ELR (cell line): ENCODE measurements at regions not wholly inside any gene's neighbourhood (a gene's known extent, or its start where the extent isn't known, plus 50 kb on each side); places are given as distances from the start of the nearest gene placed in this dataset.

Experiments used
- DNase-seq: peaks from one replicate; pipeline ENCODE4 v3.0.0-alpha.2; 2015; ENCODE audit warnings: low read depth

DNA sequence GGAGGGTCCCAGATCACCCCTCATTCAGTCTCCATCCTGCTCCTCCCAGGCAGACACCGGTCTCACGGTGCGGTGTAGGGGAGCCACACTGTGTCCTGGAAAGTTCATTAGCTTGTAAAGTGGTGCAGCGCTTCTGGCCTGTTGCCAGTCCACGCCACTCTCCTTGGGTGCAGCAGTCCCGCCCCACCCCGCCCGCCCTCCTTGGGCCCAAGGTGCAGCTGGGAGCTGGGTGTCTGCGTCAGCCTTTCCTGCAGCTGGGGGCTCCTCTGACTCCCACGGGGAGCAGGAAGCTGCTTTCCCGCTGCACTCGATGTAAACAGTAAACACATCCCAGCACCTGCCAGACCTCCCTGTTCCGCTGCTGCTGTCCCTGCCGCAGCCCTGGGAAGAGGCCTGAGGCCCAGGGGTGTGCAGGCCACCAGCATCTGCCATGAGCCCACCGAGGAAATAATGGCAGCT lies 53.8 kb upstream of the ASB18 start:
- DNase-seq: no peak

GRCh38 chr2:236318401-236318800 lies 54.2 kb upstream of the ASB18 start:
- no peak for DNase-seq

GRCh38 chr2:236319036-236319435 lies 54.8 kb upstream of the ASB18 start:
- DNase-seq: no peak

GRCh38 chr2:236321415-236321814 lies 57.2 kb upstream of the ASB18 start:
- no peak for DNase-seq

DNA sequence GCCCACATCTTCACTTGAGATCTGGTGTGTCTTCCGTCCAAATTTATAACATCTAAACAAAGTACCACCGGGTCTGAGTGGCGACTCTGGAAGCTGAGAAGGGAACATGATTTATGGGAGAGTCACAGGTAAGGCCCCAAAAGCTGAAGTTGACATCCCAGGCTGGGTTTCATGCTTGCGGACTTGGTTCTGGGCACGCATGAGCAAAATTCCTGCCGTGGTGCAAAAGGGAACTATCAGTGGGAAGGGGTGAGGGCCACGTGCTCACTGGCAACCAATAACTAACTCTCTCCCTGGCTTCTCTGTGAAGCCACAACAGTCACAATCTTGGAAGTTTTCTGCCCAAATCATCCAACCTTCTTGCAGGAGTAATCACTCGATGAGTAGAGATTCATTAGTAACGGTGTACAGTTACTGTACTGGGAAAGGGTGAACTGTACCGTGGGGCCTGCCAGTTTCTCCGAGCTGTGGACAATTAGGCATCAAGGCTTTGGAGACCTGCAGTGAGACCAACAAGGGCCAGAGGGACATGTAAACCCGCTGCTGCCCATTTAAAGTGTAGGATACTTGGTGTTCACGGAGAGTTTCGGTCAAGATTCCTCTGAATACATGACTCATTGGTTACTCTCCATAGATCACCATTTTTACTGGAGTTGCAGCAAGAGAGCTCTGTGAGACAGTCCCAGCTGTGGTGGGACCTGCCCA lies 69.4 kb upstream of the ASB18 start:
- DNase-seq: no peak

DNA sequence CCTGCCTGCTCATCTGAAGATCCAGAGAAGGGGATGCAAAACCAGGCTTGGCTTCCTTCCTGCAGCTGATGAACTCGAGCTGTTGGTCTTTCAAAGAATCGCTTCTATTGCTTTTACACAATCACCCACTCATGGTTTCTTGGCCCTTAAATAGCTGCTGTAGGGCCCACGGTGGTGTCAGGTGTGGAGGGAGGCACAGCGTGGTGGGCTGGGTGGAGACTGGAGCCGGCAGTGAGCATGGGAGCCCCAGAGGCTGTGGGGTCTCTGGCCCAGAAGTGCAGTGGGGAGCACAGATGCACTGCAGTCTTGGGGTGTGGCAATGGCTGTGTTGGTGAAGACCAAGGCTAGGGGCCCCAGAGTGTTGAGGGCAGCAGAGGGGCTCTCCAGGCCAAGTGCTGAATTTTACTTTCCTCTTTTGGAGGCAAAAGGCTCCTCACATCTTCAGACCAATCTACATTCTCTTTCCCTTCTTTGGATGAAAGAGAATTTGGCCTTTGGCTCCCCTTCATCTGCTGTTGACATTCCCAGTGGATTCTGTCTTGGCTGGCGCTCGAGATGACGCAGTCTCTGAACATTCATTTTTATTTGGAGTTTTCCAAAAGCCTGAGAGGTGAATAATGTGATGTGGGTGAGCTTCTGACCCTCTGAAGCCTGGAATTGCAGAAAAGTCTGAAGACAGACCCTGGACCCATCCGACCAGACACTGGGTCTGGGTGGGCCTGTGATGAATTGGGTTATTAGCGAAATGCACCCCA lies 70.1 kb upstream of the ASB18 start:
- no peak for DNase-seq

- no peak for DNase-seq
Measured at GRCh38 chr2:236335696-236336574, 71.7 kb upstream of the ASB18 start.

DNA sequence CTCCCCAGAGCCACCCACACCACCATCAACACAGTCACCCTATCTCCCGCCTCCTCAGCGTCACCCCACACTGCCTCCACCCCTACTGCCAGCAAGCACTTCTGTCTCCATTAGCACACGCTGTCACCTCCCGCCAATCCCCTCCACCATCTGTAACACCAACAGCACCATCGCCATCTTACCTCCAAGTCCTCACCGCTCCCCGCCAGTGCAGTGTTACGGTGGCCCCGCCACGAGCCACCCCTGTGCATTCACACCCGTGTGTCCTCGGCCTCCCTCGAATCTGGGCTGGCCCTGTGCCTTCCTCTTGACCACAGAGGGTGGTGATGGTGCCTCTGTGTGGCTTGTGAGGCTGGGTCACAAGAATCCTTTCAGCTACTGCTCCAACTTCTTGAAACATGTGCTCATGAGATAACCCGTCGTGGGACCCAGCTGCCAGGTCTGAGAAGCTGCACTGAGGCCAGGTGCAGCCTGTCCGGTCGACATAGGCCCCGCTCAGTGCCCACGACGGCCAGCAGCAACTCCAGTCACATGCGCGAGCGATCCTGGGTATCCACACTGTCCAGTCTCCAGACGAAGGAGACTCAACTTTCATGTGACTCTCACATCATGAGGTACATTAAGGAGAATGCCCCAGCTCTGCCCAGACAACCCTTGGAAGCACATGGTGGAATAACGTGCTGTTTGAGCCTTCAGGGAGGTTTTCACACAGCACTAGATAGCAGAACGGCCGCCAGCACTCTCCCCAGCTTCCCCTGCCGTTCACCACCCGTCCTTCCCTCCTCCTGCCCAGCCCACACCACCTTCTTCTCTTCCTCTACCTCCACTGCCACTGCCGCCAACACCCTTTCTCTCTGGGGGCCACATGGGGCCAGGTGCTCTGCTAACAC lies 72.6 kb upstream of the ASB18 start:
- no peak for DNase-seq

DNA sequence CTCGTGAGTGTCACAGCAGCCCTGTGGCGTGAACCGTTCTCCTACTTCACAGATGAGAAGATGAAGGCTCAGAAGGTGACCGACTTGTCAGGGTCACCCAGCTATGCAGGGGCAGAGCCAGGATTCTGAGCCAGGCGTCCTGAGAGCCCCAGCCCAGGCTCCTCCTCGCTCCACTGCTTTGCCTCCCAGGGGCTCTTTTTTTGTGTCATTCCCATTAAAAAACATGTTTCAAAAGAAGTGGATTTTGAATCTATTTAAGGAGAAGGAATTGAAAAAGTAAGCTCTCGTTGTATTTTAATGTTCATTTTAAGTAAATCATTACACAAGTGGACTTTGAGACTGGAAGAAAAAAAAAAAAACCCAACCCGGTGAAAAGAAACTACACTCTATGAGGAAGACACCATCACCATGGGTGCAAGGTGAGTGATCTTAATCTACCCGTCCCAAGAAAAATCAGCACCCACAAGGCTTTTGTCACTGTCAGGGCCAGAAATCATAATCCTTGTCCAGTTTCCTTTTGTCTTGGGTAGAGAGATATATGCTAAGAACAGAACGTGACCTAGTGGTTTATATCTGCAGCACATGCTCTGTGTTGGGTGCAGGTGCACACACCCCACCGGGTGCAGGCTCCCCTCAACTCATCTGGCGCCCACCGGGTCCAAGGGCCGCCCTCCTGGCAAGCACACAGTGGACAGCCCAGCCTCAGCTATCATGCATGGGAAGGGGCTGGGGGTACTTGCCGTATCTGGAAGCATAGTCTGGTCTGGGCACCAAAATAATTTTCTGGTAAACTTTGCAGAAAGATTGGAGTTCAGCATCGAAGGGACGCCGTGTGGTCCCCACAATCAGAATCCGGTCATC lies 73.5 kb upstream of the ASB18 start:
- DNase-seq: no peak

DNA sequence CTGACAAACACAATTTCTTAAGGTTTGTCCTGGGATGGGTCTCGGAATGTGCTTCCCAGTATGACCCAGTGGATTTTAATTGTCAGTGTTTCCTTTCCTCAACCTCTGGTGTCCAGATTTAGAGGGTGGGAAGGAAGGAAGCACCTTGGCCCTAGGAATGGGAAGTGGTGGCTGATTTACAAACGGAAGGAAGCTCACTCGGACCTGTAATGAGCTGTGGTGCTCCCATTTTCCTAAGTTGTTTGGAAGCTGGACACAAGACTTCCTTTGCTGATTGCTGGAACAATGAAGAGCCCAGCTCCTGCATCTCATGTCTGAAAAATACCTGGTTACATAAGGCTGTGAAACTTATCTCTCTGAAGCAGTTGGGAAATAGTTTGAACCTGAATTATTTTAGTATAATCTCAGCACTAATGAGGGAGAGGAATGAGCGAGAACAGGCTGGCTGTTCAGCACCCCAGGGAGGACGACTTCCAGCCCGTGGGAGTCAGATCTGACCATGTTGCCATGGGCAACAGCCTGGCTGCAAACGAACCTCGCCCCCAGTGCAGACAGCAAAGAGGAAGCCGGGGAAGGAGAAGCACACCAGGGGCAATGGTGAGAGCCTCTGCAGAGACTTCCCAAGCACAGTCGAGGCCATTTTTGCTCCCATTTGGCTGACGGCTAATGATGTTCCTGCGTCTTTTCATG lies 74.4 kb upstream of the ASB18 start:
- no peak for DNase-seq

GRCh38 chr2:236340251-236340650 lies 76.0 kb upstream of the ASB18 start:
- no peak for DNase-seq

DNA sequence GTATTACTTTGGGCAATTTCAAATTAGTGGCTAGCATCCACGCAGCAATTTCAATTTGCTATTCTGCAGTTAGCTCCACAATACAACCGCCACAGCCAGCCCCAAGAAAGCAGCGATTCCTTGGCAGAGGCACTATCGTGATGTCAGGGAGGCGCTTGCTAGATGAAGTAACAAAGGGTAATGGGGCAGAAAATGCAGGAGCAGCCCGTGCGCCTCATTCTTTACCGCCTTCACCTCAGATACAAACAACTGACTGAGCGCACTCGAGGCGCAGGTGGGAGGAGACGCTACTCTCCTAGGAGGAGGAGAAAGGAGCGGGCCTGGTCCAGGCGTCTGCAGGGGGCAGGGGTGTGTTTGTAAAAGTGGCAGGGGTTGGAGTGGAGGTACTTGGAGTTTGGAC lies 76.9 kb upstream of the ASB18 start:
- DNase-seq: no peak

DNA sequence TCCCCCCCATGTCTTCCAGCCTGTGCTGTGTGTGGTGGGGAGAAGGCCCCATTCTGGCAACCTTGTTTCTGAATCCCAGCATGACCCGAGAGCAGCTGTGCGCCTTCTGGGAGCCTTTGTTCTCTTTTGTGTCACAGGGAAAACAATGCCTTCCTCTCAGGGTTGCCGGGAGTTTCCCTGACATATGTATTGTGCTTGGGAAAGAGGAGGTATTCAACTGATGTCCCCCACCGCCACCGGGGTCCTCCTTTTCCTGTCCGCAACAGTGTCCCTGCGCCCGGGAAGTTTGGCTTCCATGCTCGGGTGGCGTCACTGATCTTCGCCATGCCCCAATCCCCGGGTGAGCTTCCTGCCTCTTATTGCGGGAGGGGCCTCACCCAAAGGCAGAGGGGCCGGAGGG lies 77.5 kb upstream of the ASB18 start:
- DNase-seq: no peak

GRCh38 chr2:236342507-236342906 lies 78.3 kb upstream of the ASB18 start:
- DNase-seq: no peak

- DNase-seq: no peak
Measured at GRCh38 chr2:236342951-236343350, 78.7 kb upstream of the ASB18 start.

DNA sequence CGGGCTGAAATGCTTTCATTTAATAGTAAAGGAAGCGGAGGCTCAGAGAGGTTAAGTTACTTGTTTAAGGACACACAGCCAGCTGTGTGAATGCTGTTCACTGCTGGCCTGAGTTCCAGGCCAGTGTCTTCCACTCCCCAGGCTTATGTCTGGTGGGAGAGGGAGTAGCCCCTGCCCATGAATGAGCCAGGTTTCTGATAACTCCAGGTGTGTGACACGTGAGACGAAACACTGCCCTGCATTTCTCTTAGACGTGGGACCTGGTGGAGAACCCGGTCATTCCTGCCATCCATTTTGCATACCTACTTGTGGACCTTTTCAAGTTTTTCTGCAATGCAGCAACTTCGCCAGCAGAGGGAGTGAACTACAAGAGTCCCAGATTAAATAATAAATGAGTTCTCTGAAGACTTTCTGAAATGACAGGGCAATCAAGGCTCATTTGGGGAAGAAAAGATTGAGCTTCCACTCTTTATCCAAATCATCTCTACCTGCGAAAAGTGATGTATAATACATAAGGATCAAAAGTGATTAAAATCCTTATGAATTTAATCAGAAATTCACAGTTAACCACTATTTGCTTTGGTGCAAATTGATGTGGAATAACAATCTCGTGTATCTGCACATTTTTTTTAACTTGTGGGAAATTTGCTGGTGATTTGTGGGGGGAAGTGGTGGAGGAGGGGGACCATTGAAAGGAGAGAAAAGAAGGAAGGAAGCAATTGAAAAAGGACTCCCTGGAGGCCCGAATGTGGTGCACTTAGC lies 79.4 kb upstream of the ASB18 start:
- DNase-seq: peak; percentile 77

- no peak for DNase-seq
Measured at GRCh38 chr2:236344446-236344845, 80.2 kb upstream of the ASB18 start.

DNA sequence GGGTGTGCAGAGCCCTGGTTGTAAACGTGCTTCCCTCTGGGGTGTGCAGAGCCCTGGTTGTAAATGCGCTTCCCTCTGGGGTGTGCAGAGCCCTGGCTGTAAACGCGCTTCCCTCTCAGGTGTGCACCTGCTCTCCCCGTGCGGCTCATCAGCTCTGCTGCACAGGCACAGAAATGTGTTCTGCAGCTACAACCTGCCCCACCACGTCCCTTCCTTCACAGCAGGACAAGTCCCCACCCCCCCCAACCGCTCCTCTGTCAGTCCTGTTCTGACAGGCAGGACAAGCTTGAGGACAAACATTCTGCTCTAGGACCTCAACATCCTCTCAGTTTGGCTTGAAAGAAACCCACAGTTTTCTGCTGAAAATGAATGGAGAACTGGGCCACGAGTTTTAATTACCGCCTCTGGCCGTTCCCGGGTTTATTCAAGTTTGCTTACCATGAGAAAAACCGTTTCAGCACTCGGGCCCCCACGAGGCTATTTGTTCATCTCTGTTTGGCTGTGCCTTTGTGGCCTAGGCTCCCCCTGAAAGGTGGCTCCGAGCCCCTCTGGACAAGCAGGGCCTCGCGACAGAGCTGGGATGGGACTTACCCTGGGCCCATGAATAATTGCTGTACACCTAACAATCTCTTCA lies 81.0 kb upstream of the ASB18 start:
- no peak for DNase-seq

GRCh38 chr2:236346366-236346765 lies 82.2 kb upstream of the ASB18 start:
- DNase-seq: no peak
